Keratinocyte (primary cell): ENCODE measurements at regions not wholly inside any gene's neighbourhood (a gene's known extent, or its start where the extent isn't known, plus 50 kb on each side); places are given as distances from the start of the nearest gene placed in this dataset.

Experiments used
- DNase-seq: peaks from one replicate; pipeline ENCODE4 v3.0.0-alpha.2; 2011; ENCODE audit warnings: low read depth, missing footprints, low spot score
- FAIRE-seq: peaks from 2 replicates; lab custom pipeline; 2011; peaks lifted over from hg19 to GRCh38; lab: Jason Lieb, UNC
- H2AFZ ChIP-seq: 2 replicates; pipeline ENCODE4 v1.6.0; 2012; ENCODE audit warnings: low read length, control low read depth, inconsistent platforms; ENCODE audit not compliant: control insufficient read depth
- H3K27ac ChIP-seq: 2 replicates; pipeline ENCODE4 v1.5.1; 2011; ENCODE audit warnings: low read length; ENCODE audit not compliant: control insufficient read depth, insufficient read depth
- H3K27me3 ChIP-seq: 3 replicates; pipeline ENCODE4 v1.6.0; 2011; ENCODE audit warnings: low read length; ENCODE audit not compliant: control insufficient read depth, insufficient read depth; ENCODE audit errors: extremely low read depth
- H3K36me3 ChIP-seq, 2 experiments: 2 replicates in 1 of 2; 3 replicates in 1 of 2; pipeline ENCODE4 v1.5.1; 2011; ENCODE audit warnings: low read length in 2 of 2, mild to moderate bottlenecking in 1 of 2; ENCODE audit not compliant: control insufficient read depth in 2 of 2, insufficient read depth in 2 of 2; ENCODE audit errors: extremely low read depth in 1 of 2
- H3K4me1 ChIP-seq: 3 replicates; pipeline ENCODE4 v1.5.1; 2011; ENCODE audit warnings: low read length; ENCODE audit not compliant: control insufficient read depth, insufficient read depth; ENCODE audit errors: extremely low read depth
- H3K4me2 ChIP-seq: 3 replicates; pipeline ENCODE4 v1.6.0; 2011; ENCODE audit warnings: low read depth, low read length; ENCODE audit not compliant: control insufficient read depth, insufficient read depth; ENCODE audit errors: extremely low read depth
- H3K4me3 ChIP-seq, 3 experiments: fragments of 200-600 bp in 1 of 3; sonication (generic) in 1 of 3; 2 replicates in 2 of 3; 3 replicates in 1 of 3; pipeline ENCODE4 v1.5.1; 2011 to 2016; ENCODE audit warnings: low read length in 3 of 3, mild to moderate bottlenecking in 3 of 3, control low read depth in 2 of 3, inconsistent platforms in 1 of 3, low read depth in 1 of 3, mixed read lengths in 1 of 3, mixed run types in 1 of 3, moderate library complexity in 1 of 3; ENCODE audit not compliant: control insufficient read depth in 2 of 3, insufficient read depth in 2 of 3; ENCODE audit errors: extremely low read depth in 1 of 3
- H3K79me2 ChIP-seq: 2 replicates; pipeline ENCODE4 v1.6.0; 2012; ENCODE audit warnings: low read length; ENCODE audit not compliant: control insufficient read depth, insufficient read depth
- H3K9ac ChIP-seq: 3 replicates; pipeline ENCODE4 v1.6.0; 2011; ENCODE audit warnings: low read length; ENCODE audit not compliant: control insufficient read depth, insufficient read depth; ENCODE audit errors: extremely low read depth
- H3K9me1 ChIP-seq: 3 replicates; pipeline ENCODE4 v1.6.0; 2011; ENCODE audit warnings: low read length; ENCODE audit not compliant: control insufficient read depth, insufficient read depth; ENCODE audit errors: extremely low read depth
- H3K9me3 ChIP-seq: 2 replicates; pipeline ENCODE4 v1.5.1; 2012; ENCODE audit warnings: low read depth, low read length; ENCODE audit not compliant: control insufficient read depth
- H4K20me1 ChIP-seq: 3 replicates; pipeline ENCODE4 v1.6.0; 2011; ENCODE audit warnings: low read length; ENCODE audit not compliant: control insufficient read depth, insufficient read depth; ENCODE audit errors: extremely low read depth
- EZH2 ChIP-seq: IDR thresholded peaks from one replicate; pipeline ENCODE4 v1.6.1; 2012; ENCODE audit warnings: inconsistent platforms, mild to moderate bottlenecking, low read length, moderate library complexity
- dilution Hi-C: fragments of 300-500 bp; cut with MboI; formaldehyde crosslinking; loops from one replicate; pipeline ENCODE4 v1.7.0; 2020; ENCODE audit warnings: low sequenced_read_pairs; ENCODE audit not compliant: extremely low pct_ligation_motif_present
- TF ChIP-seq, protein P1 (sequence below), 3 experiments: IDR thresholded peaks in 1 of 3; conservative IDR thresholded peaks in 1 of 3; optimal IDR thresholded peaks in 1 of 3; 2 replicates in 2 of 3; 3 replicates in 1 of 3; pipeline versions ENCODE3 to v1.5.1; 2011; ENCODE audit warnings: low read length in 3 of 3, mild to moderate bottlenecking in 3 of 3, moderate library complexity in 2 of 3, control low read depth in 1 of 3, inconsistent platforms in 1 of 3; ENCODE audit not compliant: insufficient read depth in 2 of 3; ENCODE audit errors: extremely low read depth in 1 of 3

DNA sequence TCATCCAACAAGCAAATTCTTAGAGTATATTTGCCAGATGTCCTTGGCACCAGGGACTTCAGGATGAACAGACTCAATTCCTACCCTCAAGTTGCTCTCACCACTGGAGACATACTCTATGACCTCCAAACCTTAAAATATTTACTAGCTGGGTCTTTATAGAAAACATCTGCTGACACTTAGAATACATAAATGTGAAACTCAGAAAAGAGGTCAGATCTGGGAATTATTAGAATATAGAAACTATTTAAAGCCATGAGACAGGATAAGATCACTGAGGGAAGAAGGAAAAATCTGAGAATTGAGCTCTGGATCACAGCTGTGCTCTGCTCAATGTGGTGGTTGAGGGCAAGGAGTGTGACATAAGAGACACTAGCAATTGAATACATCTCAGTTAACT is 695.4 kb upstream of the UBE2E2 start:
- Histone ChIP-seq H3K27me3 (no peaks in the 10 kb centered on the region), H3K9ac (no peak overlapping the region), H3K9me1 (no peaks in the 10 kb centered on the region), H3K4me1 (no peaks in the 10 kb centered on the region), H3K36me3 (no peaks in the 10 kb centered on the region), H3K4me2 (no peak overlapping the region), H3K9me3 (no peaks in the 10 kb centered on the region), H2AFZ (no peak overlapping the region), H3K79me2 (no peaks in the 10 kb centered on the region), H3K27ac (no peak overlapping the region), H3K4me3 (no peak overlapping the region), H4K20me1 (no peaks in the 10 kb centered on the region)
- no peak for FAIRE-seq
- no peak for DNase-seq
- TF ChIP-seq, protein P1, sequence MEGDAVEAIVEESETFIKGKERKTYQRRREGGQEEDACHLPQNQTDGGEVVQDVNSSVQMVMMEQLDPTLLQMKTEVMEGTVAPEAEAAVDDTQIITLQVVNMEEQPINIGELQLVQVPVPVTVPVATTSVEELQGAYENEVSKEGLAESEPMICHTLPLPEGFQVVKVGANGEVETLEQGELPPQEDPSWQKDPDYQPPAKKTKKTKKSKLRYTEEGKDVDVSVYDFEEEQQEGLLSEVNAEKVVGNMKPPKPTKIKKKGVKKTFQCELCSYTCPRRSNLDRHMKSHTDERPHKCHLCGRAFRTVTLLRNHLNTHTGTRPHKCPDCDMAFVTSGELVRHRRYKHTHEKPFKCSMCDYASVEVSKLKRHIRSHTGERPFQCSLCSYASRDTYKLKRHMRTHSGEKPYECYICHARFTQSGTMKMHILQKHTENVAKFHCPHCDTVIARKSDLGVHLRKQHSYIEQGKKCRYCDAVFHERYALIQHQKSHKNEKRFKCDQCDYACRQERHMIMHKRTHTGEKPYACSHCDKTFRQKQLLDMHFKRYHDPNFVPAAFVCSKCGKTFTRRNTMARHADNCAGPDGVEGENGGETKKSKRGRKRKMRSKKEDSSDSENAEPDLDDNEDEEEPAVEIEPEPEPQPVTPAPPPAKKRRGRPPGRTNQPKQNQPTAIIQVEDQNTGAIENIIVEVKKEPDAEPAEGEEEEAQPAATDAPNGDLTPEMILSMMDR (optimal IDR thresholded peaks at IDR 0.05 in 1 of 3, IDR thresholded peaks at IDR 0.05 in 1 of 3, conservative IDR thresholded peaks at IDR 0.05 in 1 of 3; ENCODE audit: extremely low read depth in 1 of 3, insufficient read depth in 2 of 3, low read length in 3 of 3) = no peak
- TF ChIP-seq EZH2 = no peak
- dilution Hi-C loops = no loop called here

DNA sequence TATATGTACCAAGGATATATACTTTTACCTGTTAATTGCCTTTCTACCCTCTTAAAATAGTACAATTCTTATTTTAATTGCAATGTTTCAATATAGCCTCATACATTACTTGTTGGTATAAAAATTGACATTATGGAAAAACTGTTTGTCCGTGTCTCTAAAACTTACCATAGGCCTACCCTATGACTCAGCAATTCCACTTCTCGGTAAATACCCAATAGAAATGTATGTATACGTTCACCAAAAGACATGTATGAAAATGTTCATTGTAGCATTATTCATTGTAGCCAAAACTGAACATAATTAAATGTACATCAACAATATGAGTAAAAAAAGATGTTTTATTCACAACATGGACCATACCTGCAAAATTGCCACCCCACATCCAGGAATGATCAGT is 679.2 kb upstream of the UBE2E2 start:
- TF ChIP-seq EZH2 = no peak
- TF ChIP-seq, protein P1 (optimal IDR thresholded peaks at IDR 0.05 in 1 of 3, IDR thresholded peaks at IDR 0.05 in 1 of 3, conservative IDR thresholded peaks at IDR 0.05 in 1 of 3; ENCODE audit: extremely low read depth in 1 of 3, insufficient read depth in 2 of 3, low read length in 3 of 3) = no peak
- no peaks in the 10 kb centered on the region for H3K9me1 ChIP-seq
- no peaks in the 10 kb centered on the region for H3K79me2 ChIP-seq
- dilution Hi-C loops = no loop called here
- H3K27ac ChIP-seq = no peak overlapping the region
- no peak overlapping the region for H3K4me2 ChIP-seq
- no peak overlapping the region for H2AFZ ChIP-seq
- no peaks in the 10 kb centered on the region for H3K27me3 ChIP-seq
- H3K36me3 ChIP-seq = no peaks in the 10 kb centered on the region
- H3K9me3 ChIP-seq = no peaks in the 10 kb centered on the region
- FAIRE-seq = no peak
- no peaks in the 10 kb centered on the region for H3K4me1 ChIP-seq
- H4K20me1 ChIP-seq = no peaks in the 10 kb centered on the region
- H3K4me3 ChIP-seq = no peak overlapping the region
- no peak overlapping the region for H3K9ac ChIP-seq
- no peak for DNase-seq
